ENCODE measurements at regions not wholly inside any gene's neighbourhood (a gene's known extent, or its start where the extent isn't known, plus 50 kb on each side); places are given as distances from the start of the nearest gene placed in this dataset.
"Not testable (repeated sequence)": the region's sequence is repeated elsewhere in the genome, so short reads cannot be mapped to it uniquely, and the experiment has no call there.

GRCh38 chr1:30658375-30658774, 65.0 kb downstream of the MATN1 start:
- TF ChIP-seq POLR2A, TAF1, POLR2AphosphoS5 (IDR thresholded peaks at IDR 0.05; ENCODE audit: low read depth, low read length): not testable (repeated sequence)
